Myocyte (in vitro differentiated cells): ENCODE measurements at regions not wholly inside any gene's neighbourhood (a gene's known extent, or its start where the extent isn't known, plus 50 kb on each side); places are given as distances from the start of the nearest gene placed in this dataset.
"Not testable (repeated sequence)": the region's sequence is repeated elsewhere in the genome, so short reads cannot be mapped to it uniquely, and the experiment has no call there.

Experiments used
- DNase-seq: peaks from one replicate; pipeline ENCODE4 v3.0.0-alpha.2; 2012; ENCODE audit warnings: low read depth

GRCh38 chr11:87559852-87560251 lies 522.1 kb downstream of the TMEM135 start:
- DNase-seq = not testable (repeated sequence)

- DNase-seq = no peak
Measured at GRCh38 chr11:87555101-87555500, 517.4 kb downstream of the TMEM135 start.

GRCh38 chr11:87548797-87549196 lies 511.1 kb downstream of the TMEM135 start:
- DNase-seq = no peak

GRCh38 chr11:87545858-87546257 lies 508.1 kb downstream of the TMEM135 start:
- DNase-seq = no peak

GRCh38 chr11:87539596-87539995 lies 501.9 kb downstream of the TMEM135 start:
- no peak for DNase-seq

GRCh38 chr11:87536565-87536964 lies 498.8 kb downstream of the TMEM135 start:
- DNase-seq = no peak

GRCh38 chr11:87536016-87536415 lies 498.3 kb downstream of the TMEM135 start:
- no peak for DNase-seq

GRCh38 chr11:87535513-87535912 lies 497.8 kb downstream of the TMEM135 start:
- DNase-seq = no peak

- DNase-seq = not testable (repeated sequence)
Measured at GRCh38 chr11:87531835-87532234, 494.1 kb downstream of the TMEM135 start.

GRCh38 chr11:87529486-87529885 lies 491.8 kb downstream of the TMEM135 start:
- no peak for DNase-seq

- DNase-seq = no peak
Measured at GRCh38 chr11:87528752-87529151, 491.0 kb downstream of the TMEM135 start.

GRCh38 chr11:87523276-87523675 lies 485.5 kb downstream of the TMEM135 start:
- DNase-seq = no peak

- no peak for DNase-seq
Measured at GRCh38 chr11:87518266-87518665, 480.5 kb downstream of the TMEM135 start.

GRCh38 chr11:87517351-87517750 lies 479.6 kb downstream of the TMEM135 start:
- DNase-seq = no peak

- DNase-seq = not testable (repeated sequence)
Measured at GRCh38 chr11:87507722-87508121, 470.0 kb downstream of the TMEM135 start.

GRCh38 chr11:87506946-87507345 lies 469.2 kb downstream of the TMEM135 start:
- DNase-seq = not testable (repeated sequence)

- DNase-seq = no peak
Measured at GRCh38 chr11:87501388-87501787, 463.7 kb downstream of the TMEM135 start.

- DNase-seq = not testable (repeated sequence)
Measured at GRCh38 chr11:87494936-87495335, 457.2 kb downstream of the TMEM135 start.

- DNase-seq = not testable (repeated sequence)
Measured at GRCh38 chr11:87494026-87494425, 456.3 kb downstream of the TMEM135 start.

- DNase-seq = no peak
Measured at GRCh38 chr11:87493516-87493915, 455.8 kb downstream of the TMEM135 start.

GRCh38 chr11:87491381-87491780 lies 453.6 kb downstream of the TMEM135 start:
- DNase-seq = no peak

- DNase-seq = no peak
Measured at GRCh38 chr11:87490671-87491070, 452.9 kb downstream of the TMEM135 start.

- DNase-seq = no peak
Measured at GRCh38 chr11:87484566-87484965, 446.8 kb downstream of the TMEM135 start.

- no peak for DNase-seq
Measured at GRCh38 chr11:87477321-87477720, 439.6 kb downstream of the TMEM135 start.
